KMS-11 (cell line): ENCODE measurements at regions not wholly inside any gene's neighbourhood (a gene's known extent, or its start where the extent isn't known, plus 50 kb on each side); places are given as distances from the start of the nearest gene placed in this dataset.

Source experiments
- H2AFZ ChIP-seq: fragments of 200-600 bp; sonication (generic); 2 replicates; pipeline ENCODE4 v1.6.1; 2016; ENCODE audit warnings: antibody characterized with exemption, mixed run types, low read depth
- H3K27ac ChIP-seq: fragments of 200-600 bp; sonication (generic); 2 replicates; pipeline ENCODE4 v1.6.1; 2016; ENCODE audit warnings: mild to moderate bottlenecking, mixed run types
- H3K27me3 ChIP-seq: fragments of 200-600 bp; sonication (generic); 2 replicates; pipeline ENCODE4 v1.6.1; 2017; ENCODE audit warnings: mild to moderate bottlenecking, low read depth, mixed run types, moderate library complexity; ENCODE audit not compliant: insufficient read depth
- H3K36me3 ChIP-seq: fragments of 200-600 bp; sonication (generic); 2 replicates; pipeline ENCODE4 v1.6.1; 2017; ENCODE audit warnings: mild to moderate bottlenecking, mixed run types; ENCODE audit not compliant: insufficient read depth
- H3K4me1 ChIP-seq: fragments of 200-600 bp; sonication (generic); 2 replicates; pipeline ENCODE4 v1.6.1; 2016; ENCODE audit warnings: mild to moderate bottlenecking, low read depth, mixed run types; ENCODE audit not compliant: poor library complexity, severe bottlenecking
- H3K4me2 ChIP-seq: fragments of 200-600 bp; sonication (generic); 2 replicates; pipeline ENCODE4 v1.7.0; 2016; ENCODE audit warnings: mild to moderate bottlenecking, mixed run types
- H3K4me3 ChIP-seq: fragments of 200-600 bp; sonication (generic); IDR thresholded peaks from 2 replicates; pipeline ENCODE4 v1.6.1; 2017; ENCODE audit warnings: low read depth, low read length, mixed read lengths; ENCODE audit not compliant: insufficient read depth
- H3K79me2 ChIP-seq: fragments of 200-600 bp; sonication (generic); 2 replicates; pipeline ENCODE4 v1.6.1; 2016; ENCODE audit warnings: low read depth, mixed run types; ENCODE audit not compliant: insufficient read depth
- H3K9ac ChIP-seq: fragments of 200-600 bp; sonication (generic); 2 replicates; pipeline ENCODE4 v1.6.1; 2016; ENCODE audit warnings: mild to moderate bottlenecking, mixed run types
- H4K20me1 ChIP-seq: fragments of 200-600 bp; sonication (generic); 2 replicates; pipeline ENCODE4 v1.6.1; 2016; ENCODE audit warnings: mild to moderate bottlenecking, mixed run types; ENCODE audit not compliant: insufficient read depth
- TF ChIP-seq, protein P1 (sequence below): fragments of 200-600 bp; sonication (generic); conservative IDR thresholded peaks from 2 replicates; pipeline ENCODE4 v1.6.1; 2017; ENCODE audit warnings: low read depth, mild to moderate bottlenecking, antibody characterized with exemption, low read length, moderate library complexity, mixed read lengths

- H3K27ac ChIP-seq = no peak overlapping the region
- H4K20me1 ChIP-seq = no peaks in the 10 kb centered on the region
- no peaks in the 10 kb centered on the region for H3K79me2 ChIP-seq
- H2AFZ ChIP-seq = no peak overlapping the region
- H3K27me3 ChIP-seq = no peaks in the 10 kb centered on the region
- no peak overlapping the region for H3K4me3 ChIP-seq
- no peaks in the 10 kb centered on the region for H3K4me1 ChIP-seq
- TF ChIP-seq, protein P1, sequence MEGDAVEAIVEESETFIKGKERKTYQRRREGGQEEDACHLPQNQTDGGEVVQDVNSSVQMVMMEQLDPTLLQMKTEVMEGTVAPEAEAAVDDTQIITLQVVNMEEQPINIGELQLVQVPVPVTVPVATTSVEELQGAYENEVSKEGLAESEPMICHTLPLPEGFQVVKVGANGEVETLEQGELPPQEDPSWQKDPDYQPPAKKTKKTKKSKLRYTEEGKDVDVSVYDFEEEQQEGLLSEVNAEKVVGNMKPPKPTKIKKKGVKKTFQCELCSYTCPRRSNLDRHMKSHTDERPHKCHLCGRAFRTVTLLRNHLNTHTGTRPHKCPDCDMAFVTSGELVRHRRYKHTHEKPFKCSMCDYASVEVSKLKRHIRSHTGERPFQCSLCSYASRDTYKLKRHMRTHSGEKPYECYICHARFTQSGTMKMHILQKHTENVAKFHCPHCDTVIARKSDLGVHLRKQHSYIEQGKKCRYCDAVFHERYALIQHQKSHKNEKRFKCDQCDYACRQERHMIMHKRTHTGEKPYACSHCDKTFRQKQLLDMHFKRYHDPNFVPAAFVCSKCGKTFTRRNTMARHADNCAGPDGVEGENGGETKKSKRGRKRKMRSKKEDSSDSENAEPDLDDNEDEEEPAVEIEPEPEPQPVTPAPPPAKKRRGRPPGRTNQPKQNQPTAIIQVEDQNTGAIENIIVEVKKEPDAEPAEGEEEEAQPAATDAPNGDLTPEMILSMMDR = no peak
- H3K36me3 ChIP-seq = no peaks in the 10 kb centered on the region
- no peak overlapping the region for H3K4me2 ChIP-seq
- no peak overlapping the region for H3K9ac ChIP-seq
These were observed 62.1 kb upstream of the PHACTR1 start for GRCh38 chr6:12654514-12654913.

- H3K4me3 ChIP-seq = no peak overlapping the region
- no peaks in the 10 kb centered on the region for H4K20me1 ChIP-seq
- no peak overlapping the region for H3K27ac ChIP-seq
- no peak overlapping the region for H3K9ac ChIP-seq
- no peaks in the 10 kb centered on the region for H3K79me2 ChIP-seq
- no peaks in the 10 kb centered on the region for H3K36me3 ChIP-seq
- H3K27me3 ChIP-seq = no peaks in the 10 kb centered on the region
- TF ChIP-seq, protein P1 = no peak
- no peak overlapping the region for H3K4me2 ChIP-seq
- no peak overlapping the region for H2AFZ ChIP-seq
- no peaks in the 10 kb centered on the region for H3K4me1 ChIP-seq
These were observed 59.7 kb upstream of the PHACTR1 start for GRCh38 chr6:12656906-12657305.

GRCh38 chr6:12657884-12658283, 58.7 kb upstream of the PHACTR1 start:
- H3K4me2 ChIP-seq = no peak overlapping the region
- no peaks in the 10 kb centered on the region for H3K4me1 ChIP-seq
- H3K27ac ChIP-seq = no peak overlapping the region
- H3K4me3 ChIP-seq = no peak overlapping the region
- H3K36me3 ChIP-seq = no peaks in the 10 kb centered on the region
- no peaks in the 10 kb centered on the region for H3K79me2 ChIP-seq
- TF ChIP-seq, protein P1 = no peak
- no peak overlapping the region for H3K9ac ChIP-seq
- no peaks in the 10 kb centered on the region for H4K20me1 ChIP-seq
- no peaks in the 10 kb centered on the region for H3K27me3 ChIP-seq
- H2AFZ ChIP-seq = no peak overlapping the region

GRCh38 chr6:12661432-12662089, 55.0 kb upstream of the PHACTR1 start:
- no peaks in the 10 kb centered on the region for H3K36me3 ChIP-seq
- H3K4me1 ChIP-seq = no peaks in the 10 kb centered on the region
- H3K9ac ChIP-seq = no peak overlapping the region
- no peaks in the 10 kb centered on the region for H3K27me3 ChIP-seq
- H3K4me2 ChIP-seq = no peak overlapping the region
- no peak overlapping the region for H2AFZ ChIP-seq
- no peak overlapping the region for H3K4me3 ChIP-seq
- H3K27ac ChIP-seq = no peak overlapping the region
- TF ChIP-seq, protein P1 = no peak
- no peaks in the 10 kb centered on the region for H4K20me1 ChIP-seq
- H3K79me2 ChIP-seq = no peaks in the 10 kb centered on the region
